HG02610 (cell line): ENCODE measurements at regions not wholly inside any gene's neighbourhood (a gene's known extent, or its start where the extent isn't known, plus 50 kb on each side); places are given as distances from the start of the nearest gene placed in this dataset.
"Not testable (repeated sequence)": the region's sequence is repeated elsewhere in the genome, so short reads cannot be mapped to it uniquely, and the experiment has no call there.

Experiments used
- ATAC-seq: cut with Tn5 transposase; IDR thresholded peaks from one replicate; pipeline ENCODE4 v1.9.1; 2021; ENCODE audit warnings: mild to moderate bottlenecking, moderate library complexity; ENCODE audit not compliant: unreplicated experiment

DNA sequence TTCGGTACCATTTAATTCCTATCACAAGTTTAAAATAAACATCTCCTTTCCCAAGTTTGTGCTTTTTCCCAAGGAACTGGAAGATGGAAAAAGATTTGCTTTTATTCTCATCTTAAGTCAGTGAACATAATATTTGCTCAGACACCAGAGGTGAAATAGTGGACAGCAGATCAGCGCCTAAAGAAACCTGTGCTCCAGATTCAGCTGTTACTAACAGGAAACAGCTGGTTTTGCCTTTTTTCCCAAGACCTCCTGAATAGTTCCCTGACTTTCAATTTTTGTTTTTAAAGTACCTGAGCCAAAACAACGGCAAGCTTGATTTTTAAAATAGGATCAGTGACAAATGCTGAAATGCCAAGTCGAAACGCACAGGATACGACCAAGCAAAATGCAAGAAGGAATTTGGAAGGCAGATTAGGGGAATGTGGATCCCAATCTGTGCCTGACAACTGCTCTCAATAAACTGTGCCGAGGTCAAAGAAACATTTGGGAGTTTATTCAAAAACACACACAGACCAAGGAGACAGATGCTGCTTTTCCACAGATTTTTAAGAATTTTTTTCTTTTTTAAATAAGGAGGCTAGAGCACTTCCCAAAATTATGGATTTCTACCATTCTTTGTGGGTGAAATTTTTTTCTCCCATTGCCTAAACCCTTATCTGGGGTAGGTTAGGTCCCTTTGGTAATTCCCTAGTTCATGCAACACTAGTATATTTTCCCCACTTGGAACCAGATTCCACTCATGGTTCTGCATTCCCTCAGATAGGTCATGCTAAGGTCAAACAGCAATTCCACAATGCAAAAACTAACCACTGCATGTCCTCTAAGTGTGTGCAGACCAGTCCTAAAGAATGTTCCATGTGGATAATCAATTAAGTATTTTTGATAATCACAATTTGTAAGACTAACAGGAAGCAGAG, 121.5 kb upstream of the PDE1A start:
- no peak for ATAC-seq

DNA sequence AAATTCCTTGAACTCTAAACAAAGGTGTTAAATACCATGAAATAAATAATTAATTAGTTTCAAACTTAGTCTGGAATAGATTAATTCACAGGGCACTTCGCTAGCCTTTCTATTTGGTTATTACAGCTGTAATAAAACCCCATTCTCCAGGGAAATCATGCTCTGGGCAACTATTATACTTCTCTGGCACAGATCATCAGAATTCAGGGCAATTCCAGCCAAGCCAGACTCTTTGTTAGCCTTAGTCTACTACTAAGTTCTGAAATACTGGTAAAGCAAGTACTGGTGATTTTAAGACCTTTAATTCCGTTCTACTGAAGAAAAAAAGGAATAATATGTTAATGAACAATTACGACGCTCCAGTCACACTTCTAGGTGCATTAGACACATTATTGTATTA, 123.4 kb upstream of the PDE1A start:
- no peak for ATAC-seq

DNA sequence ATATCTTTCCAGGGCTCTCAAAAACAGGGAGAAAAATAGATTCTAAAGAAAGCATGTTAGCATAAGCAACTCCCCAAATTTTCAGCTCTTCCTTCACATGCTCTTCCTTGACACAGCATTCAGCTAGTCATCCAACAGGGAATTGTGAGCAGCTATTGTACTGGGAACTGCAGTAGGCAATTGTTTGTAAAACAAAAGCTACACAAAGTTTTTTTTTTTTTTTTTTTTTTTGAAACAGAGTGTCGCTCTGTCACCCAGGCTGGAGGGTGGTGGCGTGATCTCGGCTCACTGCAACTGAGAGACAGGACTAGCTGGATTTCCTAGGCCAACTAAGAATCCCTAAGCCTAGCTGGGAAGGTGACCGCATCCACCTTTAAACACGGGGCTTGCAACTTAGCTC, 125.4 kb upstream of the PDE1A start:
- ATAC-seq = not testable (repeated sequence)

DNA sequence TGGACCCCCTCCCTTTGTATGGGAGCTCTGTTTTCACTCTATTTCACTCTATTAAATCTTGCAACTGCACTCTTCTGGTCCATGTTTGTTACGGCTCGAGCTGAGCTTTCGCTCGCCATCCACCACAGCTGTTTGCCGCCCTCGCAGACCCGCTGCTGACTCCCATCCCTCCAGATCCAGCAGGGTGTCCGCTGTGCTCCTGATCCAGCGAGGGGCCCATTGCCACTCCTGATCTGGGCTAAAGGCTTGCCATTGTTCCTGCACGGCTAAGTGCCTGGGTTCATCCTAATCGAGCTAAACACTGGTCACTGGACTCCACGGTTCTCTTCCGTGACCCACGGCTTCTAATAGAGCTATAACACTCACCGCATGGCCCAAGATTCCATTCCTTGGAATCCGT, 125.9 kb upstream of the PDE1A start:
- ATAC-seq = not testable (repeated sequence)

DNA sequence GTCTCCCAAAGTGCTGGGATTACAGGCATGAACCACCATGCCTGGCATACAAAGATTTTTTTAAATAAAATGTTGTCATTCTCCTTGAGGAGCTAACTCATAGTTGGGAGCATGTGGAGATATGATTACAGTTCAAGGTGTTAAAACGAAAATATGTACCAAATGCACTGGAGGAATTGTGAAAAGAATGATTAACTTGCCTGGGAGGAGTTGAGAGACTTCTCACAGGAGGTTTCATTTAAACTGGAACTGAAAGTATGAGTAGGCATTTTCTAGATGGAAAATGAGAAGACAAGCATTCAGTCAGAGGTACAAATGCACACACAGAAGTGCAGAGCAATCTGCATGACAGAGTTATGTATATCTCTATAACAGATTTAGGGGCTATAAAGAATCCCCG, 126.6 kb upstream of the PDE1A start:
- peak; percentile 99 for ATAC-seq

DNA sequence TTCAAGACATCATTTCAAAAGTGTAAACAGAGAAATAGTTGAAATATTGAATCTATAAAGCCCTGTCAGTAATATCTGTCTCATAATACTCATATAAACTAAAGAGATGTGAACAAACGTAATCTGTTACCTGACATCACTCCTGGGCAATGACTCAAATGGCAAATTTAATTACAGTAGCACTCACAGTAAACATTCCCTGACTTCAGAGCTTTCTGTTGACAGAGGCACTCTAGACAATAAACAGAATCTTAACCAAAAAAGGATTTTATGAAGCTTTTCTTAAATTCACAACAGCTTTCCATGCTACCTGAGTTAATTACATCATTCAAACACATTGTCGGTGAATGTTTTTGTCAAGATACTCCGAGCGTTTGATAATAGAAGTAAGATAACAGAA, 128.1 kb upstream of the PDE1A start:
- ATAC-seq = no peak

DNA sequence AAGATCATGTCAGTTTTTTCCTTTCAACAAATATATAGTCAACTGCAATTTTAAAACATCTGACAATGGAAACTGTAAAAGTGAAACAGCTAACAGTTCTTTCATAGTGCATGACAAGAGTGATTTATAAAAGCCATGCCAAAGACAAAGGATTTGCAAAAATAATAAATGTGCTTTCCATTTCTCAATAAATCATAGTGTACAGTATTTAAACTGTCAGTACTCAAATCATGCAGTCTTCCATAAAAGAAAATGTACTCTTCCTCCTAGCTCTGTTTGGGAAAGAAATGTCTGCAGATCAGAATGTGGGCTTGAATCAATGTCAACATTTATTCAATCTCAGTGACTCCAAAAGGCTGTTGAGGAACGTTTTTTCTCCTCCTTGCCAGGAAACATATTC, 131.7 kb upstream of the PDE1A start:
- ATAC-seq = no peak

DNA sequence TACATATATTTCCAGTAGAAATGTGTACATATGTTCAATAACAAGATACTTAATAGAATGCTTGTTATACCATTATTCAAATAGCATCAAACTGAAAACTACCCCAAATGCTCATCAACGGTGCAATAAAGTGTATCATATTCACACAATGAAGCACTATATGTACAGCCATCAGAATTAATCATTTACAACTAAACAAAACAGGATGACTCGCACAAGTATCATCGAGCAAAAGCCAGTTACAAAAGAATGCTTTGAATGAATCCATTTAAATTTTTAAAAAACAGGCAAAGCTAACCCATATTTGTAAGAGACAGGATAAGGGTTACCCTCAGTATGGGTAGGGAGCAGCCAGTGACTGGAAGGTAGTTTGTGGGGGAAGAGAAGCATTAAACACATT, 132.8 kb upstream of the PDE1A start:
- ATAC-seq = no peak

DNA sequence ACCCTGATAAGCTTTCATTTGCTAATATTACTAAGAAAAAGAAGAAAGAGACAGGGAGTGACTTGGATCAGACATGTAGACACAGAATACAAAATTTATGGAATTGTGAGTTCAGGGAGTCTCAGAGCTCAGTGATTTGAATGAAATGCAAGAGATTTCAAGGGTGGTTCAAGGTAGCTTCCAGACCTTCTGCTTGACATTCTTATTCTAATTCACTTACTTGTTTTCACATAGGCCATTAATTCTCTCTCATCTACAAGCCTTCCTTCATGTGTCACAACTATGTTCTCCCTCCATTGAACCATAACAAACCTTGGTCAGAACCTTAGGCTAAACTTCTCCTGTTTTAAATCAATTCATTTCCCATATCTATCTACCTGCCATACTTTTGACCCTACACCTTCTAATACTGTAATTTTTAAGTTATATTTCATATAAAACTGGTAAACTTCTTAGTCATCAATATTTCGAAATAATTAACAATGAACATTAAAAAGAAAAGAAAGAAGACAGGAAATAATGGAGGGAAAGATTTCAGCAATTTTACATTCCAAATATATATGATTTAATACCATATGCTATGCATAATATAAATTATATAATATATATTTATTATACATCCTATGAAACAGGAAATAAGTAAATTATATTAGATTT, 139.2 kb upstream of the PDE1A start:
- no peak for ATAC-seq

DNA sequence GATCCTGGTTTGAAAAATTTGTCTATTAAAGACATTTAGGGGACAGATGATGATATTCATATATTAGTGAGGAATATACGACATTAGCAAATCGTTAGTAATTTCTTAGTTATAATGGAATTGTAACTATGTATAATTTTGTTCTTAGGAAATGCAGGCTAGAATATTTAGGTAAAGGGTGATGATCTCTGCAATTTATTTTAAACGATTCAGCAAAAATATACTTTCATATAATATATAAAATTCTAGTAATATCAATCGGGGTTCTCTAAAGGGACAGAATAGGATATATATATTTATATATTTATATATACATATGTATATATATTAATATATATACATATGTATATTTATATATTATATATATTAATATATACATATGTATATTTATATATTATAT, 142.5 kb upstream of the DNAJC10 start:
- no peak for ATAC-seq

DNA sequence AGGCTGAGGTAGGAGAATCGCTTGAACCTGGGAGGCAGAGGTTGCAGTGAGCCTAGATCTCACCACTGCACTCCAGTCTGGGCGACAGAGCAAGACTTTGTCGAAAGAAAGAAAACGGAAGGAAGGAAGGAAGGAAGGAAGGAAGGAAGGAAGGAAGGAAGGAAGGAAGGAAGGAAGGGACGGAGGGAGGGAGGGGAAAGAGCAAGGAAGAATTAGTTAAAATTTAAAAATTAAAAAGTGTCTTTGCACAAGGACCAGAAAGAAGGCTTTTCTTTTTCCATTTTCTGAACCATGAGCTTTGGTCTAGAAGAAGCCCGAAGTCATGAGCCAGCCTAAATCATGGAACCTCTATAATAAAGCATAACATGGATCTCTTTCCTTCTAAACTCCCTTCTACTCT, 138.2 kb upstream of the DNAJC10 start:
- no peak for ATAC-seq

DNA sequence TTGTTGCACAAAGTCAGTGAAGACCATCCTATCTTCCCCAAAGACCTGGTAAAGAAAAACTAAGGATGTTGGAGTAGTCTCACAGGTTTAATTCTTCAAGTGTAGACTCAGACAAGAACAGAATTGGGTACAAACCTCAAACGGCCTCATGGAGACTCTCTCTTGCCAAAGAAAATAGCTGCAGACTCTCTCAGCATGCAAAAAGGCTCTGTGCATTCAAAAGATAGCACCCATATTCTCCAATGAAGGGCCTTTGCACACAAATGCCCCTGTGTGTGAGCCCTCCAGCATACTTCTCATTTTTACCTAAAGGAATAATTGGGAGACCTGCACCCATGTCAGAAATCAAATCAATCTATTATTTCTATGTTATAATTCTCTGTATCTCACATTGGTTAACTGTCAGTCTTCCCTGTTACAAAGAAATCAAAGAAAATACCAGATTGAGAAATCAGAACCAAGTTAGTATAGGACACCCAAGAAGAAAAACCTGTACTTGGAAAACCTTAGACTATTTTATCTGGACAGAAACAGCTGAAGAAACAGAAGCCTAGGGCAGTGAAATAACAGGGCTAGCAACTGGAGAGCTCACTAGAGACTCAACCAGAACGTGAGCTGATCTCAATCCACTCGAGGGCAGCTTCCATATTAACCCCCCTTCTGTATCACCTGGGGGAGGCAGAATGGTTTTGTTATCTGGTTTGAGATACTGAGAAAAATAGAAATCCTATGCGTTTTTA, 134.7 kb upstream of the DNAJC10 start:
- ATAC-seq = no peak

DNA sequence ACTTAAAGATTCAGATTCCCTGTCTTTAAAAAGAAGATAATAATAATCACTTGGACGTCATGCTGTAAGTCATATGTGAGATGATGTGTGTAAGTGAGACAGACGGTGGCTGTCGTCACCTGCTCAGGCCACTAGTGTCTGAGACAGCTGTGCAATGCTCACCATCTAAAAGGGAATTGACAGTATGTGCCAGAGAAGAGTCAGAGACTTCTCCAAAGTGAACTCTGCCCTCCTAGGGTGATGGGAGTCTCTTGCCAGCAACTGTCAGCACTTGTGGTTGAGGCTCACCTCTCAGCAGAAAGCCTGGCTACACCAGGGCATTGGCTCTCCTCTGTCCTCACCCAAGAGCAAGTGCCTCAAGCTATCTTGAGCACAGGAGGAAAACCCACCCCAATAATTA, 131.6 kb upstream of the DNAJC10 start:
- no peak for ATAC-seq

DNA sequence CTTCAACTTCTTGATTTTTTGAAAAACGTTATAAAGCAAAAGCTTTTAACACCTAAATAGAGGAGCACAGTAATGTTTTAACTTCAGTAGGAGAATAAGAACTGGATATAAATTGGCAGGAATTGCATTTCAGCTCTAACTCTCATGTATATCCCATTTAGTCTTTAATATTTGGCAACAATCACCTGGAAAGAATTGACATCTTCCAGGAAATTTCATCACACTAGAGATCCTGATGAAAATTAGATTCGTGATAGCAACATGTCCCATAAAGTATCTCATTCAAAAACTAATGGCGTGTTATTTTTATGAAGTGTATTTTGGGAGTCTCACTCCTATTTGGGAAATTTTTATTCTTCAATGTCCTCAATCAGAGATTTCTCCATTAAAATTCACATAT, 131.1 kb upstream of the DNAJC10 start:
- no peak for ATAC-seq

DNA sequence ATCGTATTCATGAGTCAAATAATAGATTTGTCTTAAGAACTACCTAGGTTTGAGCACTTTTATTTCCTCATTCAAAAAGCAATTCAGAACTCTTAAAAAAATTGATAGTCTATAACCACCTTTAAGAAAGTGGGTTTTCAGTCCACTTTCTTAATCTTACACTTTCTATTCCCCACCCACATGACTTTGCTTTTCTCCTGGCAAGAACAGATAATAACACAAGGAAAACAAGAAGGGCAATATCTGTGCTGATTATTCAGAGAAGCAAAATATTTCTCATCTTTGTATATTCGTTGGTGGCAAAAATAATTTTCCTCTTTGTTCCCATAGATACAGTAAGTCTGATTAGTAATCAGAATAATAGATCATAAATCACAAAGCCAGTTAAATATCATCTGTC, 130.6 kb upstream of the DNAJC10 start:
- ATAC-seq = no peak

DNA sequence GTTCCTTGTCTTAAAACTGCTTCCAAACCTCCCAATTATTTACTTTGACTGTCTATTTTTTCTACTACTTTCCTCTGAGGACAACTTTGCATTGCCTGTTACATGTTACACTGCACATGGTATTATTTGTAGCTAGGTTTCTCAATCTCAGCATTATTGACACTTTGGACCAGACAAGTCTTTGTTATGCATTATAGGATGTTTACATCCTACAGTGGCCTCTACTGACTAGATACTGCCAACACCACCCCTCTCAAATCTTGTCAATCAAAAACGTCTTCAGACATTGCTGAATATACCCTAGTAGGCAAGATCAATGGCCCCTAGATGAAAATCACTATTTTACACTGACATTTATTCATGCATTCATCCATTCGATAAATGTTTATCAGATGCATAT, 129.6 kb upstream of the DNAJC10 start:
- peak; percentile 50 for ATAC-seq

DNA sequence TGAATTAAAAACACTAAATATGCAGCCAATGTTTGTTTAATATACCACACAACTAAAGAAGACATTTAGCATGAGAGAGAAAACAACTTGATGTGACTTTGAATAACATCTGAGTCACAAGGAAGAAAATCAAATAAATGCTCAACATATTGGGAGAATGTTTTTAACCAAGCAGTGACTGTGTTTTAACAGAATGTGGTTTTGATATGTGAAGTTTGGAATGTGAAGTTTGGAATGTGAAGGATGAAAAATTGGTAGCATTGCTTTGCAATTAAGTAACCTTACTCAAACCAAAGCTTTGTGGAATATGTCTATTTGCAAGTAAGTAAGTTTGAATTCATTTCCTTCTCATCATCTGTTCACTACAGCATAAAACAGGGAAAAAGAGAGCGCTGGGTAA, 128.2 kb upstream of the DNAJC10 start:
- ATAC-seq = no peak

DNA sequence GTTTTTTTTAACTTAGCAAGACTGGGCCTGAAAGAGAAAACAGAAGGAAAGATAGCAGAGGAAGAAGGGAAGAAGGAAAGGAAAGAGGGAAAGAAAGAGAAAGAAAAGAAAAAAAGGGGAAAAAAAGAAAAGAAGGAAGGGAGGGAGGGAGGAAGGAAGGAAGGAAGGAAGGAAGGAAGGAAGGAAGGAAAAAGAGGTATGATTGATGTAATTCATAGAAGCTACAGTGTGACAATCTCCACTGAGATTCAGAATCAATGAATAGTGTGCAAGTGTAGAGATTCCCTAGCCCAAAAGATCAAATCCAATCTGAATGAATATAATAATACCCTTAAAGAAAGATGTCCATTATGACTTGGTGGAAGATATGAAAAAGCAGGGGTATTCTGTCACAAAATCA, 126.9 kb upstream of the DNAJC10 start:
- no peak for ATAC-seq

DNA sequence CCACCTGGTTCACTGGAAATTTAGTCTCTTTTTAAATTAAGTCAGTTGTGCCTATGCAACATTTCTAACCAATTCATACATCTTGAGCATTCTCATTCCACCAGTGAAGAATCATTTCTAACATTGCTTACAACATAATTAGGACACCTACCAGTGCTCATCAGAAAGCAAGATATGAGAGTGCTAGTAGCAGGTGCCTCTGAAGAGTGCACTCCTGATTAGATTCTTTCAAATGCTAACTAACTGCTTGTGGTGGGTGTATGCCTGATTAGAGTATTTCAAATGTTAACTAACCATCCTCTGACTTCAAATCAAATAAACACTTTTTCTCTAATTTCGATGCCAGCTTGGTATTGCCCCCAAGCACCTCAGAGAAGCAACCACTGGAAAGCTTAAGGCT, 124.3 kb upstream of the DNAJC10 start:
- ATAC-seq = no peak

DNA sequence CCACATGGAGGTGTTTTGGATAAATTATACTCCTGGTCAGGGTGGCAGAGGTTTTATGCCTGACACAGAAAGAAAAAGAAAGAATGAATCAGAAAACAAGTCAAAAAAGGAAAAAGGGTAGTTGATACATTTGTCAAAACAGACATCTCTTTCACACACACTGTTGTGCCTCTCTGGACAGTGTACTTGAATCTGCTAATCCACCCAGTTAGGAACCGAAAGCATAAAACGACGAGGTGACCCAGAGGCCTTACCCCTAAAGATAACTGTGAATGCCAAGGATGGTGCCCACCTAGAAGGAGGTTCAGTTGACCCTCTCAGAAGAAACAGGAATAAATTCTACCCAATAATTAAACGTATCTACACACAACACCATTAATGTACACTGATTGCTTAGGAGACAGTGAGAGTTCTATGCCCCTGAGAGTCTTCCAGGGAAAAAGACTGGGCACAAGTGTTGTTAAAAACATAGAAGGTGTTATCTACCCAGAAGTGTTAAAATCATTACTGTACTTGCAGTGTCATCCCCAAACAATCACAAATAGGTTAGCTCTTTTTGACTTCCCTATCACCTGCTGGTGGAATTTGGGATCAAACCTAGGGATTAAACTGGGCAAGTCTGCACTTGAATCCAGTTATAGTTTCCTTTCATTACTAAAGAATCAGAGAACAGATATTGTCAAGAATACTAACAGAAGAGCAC, 123.2 kb upstream of the DNAJC10 start:
- ATAC-seq = no peak

DNA sequence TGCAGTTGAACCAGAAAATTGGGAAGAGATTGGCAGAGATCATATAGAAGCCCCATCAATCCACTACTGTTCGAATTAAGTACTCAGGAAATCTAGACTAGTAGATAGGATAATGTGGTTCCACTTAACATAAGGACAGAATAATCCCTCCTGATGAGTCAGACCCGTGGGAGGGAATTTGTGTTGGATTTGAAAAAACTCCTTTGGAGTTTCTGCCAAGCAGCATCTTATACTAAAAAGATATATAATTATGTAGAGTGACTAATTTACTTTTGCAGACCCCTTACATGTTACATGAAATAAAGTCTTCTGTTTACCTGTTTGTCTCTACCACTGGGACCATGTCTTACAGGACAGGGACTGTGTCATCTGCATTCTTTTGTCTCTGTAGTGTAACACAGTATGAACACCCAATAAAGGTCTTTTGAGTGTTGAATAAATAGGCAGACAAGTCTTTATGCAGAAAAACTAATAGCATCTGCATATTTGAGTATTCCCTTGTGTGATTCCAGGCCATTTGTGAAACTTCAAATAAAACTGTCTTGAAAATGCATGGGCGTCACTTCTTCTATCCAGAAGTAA, 122.6 kb upstream of the DNAJC10 start:
- no peak for ATAC-seq
